ENCODE measurements at regions not wholly inside any gene's neighbourhood (a gene's known extent, or its start where the extent isn't known, plus 50 kb on each side); places are given as distances from the start of the nearest gene placed in this dataset.

- TF ChIP-seq POLR2A (IDR thresholded peaks at IDR 0.05; ENCODE audit: low read length) (no peak), GATA1 (IDR thresholded peaks at IDR 0.05; ENCODE audit: low read depth, low read length) (no peak)
These were observed 1018.3 kb upstream of the AMELY start for GRCh38 chrY:7929866-7930265.

Data from erythroblast (primary cell).